Loucy (cell line): ENCODE measurements at regions not wholly inside any gene's neighbourhood (a gene's known extent, or its start where the extent isn't known, plus 50 kb on each side); places are given as distances from the start of the nearest gene placed in this dataset.

ENCODE experiments used
- EZH2phosphoT487 ChIP-seq: fragments of 200-600 bp; IDR thresholded peaks from 2 replicates; pipeline ENCODE4 v1.6.1; 2018; ENCODE audit warnings: antibody characterized with exemption, mild to moderate bottlenecking, moderate library complexity, borderline replicate concordance
- TF ChIP-seq, protein P1 (sequence below): fragments of 200-600 bp; sonication (generic); conservative IDR thresholded peaks from 2 replicates; pipeline ENCODE4 v1.5.1; 2014; ENCODE audit warnings: mild to moderate bottlenecking, antibody characterized with exemption, low read length

GRCh38 chr20:4602297-4602631 lies 84.0 kb upstream of the PRNP start:
- TF ChIP-seq, protein P1, sequence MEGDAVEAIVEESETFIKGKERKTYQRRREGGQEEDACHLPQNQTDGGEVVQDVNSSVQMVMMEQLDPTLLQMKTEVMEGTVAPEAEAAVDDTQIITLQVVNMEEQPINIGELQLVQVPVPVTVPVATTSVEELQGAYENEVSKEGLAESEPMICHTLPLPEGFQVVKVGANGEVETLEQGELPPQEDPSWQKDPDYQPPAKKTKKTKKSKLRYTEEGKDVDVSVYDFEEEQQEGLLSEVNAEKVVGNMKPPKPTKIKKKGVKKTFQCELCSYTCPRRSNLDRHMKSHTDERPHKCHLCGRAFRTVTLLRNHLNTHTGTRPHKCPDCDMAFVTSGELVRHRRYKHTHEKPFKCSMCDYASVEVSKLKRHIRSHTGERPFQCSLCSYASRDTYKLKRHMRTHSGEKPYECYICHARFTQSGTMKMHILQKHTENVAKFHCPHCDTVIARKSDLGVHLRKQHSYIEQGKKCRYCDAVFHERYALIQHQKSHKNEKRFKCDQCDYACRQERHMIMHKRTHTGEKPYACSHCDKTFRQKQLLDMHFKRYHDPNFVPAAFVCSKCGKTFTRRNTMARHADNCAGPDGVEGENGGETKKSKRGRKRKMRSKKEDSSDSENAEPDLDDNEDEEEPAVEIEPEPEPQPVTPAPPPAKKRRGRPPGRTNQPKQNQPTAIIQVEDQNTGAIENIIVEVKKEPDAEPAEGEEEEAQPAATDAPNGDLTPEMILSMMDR, result no peak
- no peak for TF ChIP-seq EZH2phosphoT487
